ENCODE measurements at regions not wholly inside any gene's neighbourhood (a gene's known extent, or its start where the extent isn't known, plus 50 kb on each side); places are given as distances from the start of the nearest gene placed in this dataset.

DNA sequence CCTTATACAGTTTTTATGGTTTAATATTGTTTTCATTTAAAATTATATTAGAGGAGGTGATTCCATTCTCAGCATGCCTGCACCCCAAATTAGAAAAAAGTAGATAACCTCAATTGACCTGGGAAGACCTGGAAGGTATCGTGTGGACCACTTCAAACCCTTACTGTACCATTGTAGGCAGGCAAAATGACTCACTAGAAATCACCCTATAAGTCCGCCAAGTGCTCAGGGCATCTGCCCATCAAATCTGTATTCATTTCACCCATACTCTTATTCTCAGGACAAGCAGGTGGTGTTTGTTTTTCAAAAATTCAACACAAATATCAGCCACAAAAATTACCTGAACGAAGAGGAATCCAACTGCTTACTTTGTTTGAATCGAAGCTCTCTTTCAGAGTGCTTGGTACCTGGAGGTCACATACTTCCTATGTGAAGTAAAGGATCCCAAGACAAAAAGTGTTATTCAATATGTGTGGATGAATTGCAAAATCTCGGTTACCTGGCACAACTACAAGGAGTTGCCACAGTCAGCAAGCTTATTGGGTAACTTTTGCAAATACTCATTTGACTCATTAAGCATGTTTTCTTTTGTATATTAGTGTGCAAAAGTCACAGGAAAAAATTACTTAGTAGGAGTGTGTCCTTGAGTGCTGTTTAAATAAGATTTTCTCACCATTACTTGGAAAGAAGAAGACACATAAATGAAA is 216.2 kb downstream of the ENC1 start:
- DNase-seq (ENCODE audit: low read depth): no peak

DNA sequence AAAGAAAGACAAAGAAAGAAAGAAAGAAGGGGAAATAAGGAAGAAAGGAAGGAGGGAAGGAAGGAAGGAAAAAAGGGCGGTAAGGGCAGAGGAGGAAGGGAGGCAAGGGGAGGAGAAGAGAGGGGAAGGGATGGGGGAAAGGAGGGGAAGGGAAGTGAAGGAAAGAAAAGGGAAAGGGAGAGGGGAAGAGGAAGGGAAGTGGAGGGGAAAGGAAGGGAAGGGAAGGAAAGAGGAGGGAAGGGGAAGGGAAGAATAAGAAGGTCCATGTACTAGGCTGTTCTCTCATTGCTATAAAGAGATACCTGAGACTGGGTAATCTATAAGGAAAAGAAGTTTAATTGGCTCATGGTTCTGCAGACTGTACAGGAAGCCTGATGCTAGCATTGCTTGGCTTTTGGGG is 217.1 kb downstream of the ENC1 start:
- no peak for DNase-seq (ENCODE audit: low read depth)

DNA sequence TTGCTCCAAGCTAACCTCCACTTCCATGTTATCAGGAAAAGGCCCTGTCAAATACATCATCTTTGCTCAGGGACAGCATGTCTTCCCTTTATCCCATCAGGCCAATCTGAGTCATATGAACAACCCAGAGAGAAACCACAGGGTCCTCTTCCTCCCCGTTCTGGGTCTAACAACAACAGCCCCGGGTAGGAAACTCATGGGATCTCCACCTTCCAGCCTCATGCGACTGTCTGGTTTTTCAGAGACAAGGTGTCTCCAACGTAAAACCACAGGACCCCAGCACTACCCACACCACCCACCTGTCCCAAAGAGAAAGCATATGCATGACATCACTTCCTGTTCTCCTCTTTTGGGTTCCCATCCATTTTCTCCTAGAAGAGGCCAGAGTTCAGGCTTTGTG is 217.9 kb downstream of the ENC1 start:
- DNase-seq (ENCODE audit: low read depth): no peak

DNA sequence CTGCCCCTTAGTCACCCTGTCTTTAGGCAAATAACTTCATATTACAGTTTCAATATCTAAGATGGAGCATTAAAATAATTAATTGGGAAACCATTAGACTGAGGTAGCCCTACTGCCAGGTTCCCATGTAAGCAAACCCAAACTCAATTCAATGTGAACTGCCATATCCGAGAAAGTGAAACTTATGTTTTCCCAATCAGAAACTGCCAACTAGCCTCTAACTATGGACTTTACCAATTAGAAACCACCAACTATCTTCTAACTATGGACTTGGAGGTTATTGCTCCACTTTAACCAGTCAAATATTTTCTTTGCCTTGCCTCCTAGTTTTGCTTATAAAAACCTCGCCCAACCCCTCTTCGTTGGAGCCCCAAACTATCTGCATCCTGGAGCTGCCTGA is 218.5 kb downstream of the ENC1 start:
- DNase-seq (ENCODE audit: low read depth): no peak

DNA sequence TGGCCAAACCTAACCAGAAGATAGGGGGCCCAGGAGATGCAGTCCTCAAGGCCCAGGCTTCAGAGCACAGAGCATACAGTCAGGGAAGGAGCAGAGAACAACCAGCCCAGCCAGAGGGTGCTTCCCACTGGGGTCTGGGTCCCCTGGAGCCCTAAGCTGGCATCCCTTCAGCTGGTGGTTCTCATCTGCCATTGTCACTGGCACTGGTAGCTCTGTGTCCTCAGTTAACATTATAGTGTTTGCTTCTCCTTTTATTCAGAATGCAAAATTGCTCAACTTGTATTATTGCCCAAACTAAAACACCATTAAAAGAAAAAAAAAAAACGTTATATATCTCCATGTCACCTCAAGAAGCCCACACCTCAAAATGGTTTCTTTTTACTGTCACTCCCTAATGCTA is 219.2 kb downstream of the ENC1 start:
- DNase-seq (ENCODE audit: low read depth): no peak

DNA sequence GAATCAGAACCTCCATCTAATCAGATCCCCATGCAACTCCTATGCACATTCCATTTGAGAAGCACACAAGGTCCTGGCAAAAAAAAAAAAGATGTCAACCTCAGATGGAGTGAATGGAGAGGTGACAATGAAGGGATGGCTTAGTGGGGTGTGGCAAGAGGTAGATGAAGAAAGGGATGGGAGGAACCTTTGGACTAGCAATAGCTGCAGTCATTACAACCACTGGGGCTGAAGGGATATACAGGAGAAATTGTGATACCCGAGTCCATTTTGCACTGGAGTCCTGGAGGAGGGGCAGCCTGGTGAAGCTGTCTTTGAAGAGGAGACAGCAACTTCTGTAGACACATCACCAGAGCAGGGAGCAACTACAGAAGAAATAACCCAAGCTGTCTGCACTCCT is 219.6 kb downstream of the ENC1 start:
- no peak for DNase-seq (ENCODE audit: low read depth)

DNA sequence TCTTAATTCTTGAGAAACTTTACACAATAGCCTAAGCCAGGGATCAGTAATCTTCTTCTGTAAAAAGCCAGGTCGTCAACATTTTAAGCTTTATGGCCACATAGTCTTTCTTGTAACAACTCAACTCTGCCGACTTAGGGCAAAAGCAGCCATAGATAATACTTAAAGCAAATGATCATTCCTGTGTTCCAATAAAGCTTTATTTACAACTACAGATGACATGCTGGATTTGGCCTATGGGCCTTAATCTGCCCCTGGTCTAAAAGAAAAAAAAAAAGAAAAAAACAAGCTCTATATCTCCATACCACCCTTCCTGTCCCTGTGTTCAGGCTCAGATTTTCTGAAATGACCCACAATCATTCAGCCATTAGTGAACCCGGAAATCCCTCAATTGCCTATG is 220.3 kb downstream of the ENC1 start:
- no peak for DNase-seq (ENCODE audit: low read depth)

DNA sequence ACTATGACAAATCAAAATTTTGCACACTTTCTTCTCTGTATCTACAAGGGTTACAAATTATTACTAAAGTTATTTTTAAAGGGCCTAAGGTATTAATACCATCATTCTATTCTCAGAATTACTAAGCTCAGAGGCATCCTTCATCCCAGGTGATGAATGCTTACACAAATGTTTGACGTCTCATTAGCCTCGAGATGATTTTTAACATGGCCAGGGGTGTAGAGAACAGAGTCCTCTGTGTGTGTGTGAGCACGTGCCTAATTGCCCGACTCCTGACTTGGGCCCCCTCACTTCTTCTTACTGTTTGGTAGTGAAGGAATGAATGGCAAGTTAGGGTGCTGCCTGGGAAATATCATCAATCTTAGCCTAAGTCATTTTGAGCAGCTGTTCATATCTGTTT is 221.1 kb downstream of the ENC1 start:
- no peak for DNase-seq (ENCODE audit: low read depth)

DNA sequence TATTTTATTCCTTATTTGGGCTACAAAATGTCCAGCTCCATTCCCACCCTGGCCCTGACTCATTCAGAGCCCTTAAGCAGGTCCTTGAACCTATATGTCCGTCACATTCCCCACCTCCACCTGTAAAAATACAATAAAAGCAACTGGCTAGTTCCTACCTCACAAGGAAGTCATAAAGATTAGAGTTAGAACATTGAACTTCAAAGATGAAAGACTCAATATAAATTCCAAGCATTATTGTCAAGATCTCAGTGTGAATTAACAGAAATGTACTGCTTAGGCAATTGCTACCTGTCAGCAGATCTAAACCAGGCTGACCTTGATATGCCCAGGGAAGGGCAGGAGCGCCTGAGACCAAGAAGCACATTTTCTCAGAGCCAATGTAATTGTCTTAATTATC is 221.8 kb downstream of the ENC1 start:
- DNase-seq (ENCODE audit: low read depth): no peak

DNA sequence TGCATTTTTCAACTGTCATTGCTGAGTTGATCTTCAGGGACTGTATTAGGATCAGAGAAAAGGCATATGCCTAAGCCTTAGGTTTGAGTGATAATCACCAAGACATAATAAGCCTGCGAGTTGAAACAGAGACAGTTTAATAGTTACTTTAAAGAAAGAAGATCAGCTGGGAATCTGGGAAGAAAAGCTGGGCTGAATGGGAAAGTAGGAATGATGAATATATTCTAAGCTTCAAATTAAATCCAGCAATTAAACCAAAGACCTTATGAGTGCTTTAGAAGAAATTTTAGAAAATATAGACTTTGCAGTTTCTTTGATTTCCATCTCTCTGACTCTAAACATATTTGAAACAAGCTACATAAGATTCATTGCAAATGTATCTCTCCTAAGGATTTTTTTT is 222.3 kb downstream of the ENC1 start:
- DNase-seq (ENCODE audit: low read depth): no peak

DNA sequence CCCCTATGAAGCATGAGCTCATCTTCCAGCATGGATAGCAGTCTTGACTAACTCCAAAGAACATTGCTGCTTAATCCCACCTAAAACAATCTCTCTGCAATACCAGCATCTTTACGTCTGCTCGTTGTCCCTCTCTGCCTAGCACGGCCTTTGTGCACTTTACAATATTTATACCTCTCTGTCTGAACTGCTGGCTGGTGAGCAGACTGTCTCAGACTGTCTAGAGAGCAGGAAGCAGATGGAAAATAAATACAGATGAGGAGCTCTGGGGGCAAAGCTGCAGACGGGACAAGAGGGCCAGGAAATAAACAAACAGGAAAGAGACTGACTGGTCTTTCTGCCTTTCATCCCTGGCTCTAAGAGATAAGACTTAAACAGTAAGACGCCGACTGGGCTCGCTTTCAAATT is 224.8 kb downstream of the ENC1 start:
- no peak for DNase-seq (ENCODE audit: low read depth)

DNA sequence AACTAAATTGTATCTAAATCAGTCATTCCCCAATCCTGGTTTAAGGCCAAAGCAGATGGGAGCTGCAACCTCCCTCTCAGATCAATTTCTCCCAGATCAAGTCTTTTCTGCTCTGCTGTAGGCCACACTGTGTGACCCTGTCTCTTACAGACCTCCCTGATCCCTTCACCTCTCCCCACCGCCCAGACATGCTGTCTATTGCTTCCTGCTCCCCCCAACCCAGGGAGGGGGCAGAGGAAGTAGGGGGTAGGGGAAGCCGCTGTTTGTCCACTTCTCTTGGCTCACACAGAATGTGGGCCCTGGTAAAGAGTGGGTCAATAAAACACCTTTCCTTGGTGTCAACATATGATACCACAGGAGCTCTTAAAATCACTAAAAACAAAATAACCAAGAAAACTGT is 226.3 kb downstream of the ENC1 start:
- no peak for DNase-seq (ENCODE audit: low read depth)

DNA sequence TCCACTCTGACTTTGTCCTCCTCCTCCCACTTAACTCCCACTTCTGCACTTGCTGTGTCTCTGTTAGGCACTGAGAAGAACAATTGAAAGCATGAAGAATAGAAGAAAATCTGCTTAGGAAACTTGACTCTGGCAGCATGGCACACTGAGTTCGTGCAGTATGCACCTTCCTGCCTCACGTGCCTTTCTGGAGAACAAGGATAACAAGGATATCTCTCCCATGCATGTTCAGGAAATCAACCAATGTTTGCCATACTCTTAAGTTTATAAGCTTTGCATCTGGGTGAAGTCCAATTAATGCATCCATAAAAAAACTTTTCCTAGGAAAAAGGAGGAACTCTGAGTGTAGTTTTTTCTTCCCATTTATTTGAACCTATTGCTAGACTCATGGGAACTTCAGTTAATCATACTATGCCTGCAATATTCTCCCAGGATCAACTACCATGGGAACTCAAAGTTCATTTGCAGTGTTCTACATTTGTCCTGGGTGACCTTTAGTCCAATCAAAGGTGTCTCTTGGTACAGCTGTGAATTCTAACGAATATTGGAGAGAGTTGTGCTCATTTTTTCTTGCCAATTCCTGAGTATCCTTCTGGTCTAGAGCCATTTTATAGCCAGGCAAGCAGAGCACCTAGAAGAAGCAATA is 227.0 kb downstream of the ENC1 start:
- no peak for DNase-seq (ENCODE audit: low read depth)

DNA sequence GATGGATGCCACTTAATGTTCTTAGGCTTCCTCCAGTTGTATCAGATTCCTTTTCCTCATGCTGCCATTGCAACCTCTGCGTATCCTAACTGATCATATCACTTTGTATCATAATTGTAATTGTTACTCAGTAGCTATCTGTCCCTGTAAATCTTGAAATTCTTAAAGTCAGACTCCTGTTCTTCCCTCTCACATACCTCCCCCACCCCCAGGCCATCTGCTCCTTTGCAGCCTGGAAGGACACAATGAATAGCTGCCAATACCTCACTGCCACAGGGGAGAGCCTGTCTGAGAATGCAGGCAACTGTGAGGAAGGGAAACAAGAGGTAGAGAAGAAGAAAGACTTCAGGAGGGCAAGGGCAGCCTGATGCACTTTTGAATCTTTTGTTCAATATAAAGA is 228.5 kb downstream of the ENC1 start:
- no peak for DNase-seq (ENCODE audit: low read depth)

DNA sequence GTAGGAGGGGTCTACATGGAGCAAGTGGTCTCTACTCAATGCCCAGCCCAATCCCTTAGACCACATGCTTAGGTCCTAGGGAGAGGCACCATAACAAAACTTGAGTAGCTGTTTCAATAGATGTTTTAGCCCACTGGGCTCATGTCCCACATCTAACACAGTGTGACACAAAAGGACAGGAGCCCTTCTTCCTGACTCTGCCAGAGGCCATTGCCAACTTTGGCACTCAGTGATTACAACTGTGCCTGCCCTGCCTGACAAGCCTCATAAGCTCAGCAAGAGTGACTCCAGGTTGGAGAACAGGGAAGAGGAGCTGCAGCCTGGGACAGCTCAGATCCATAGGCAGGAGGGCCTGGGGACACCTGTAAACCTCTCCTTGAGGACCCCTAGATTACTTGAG is 230.8 kb downstream of the ENC1 start:
- no peak for DNase-seq (ENCODE audit: low read depth)

DNA sequence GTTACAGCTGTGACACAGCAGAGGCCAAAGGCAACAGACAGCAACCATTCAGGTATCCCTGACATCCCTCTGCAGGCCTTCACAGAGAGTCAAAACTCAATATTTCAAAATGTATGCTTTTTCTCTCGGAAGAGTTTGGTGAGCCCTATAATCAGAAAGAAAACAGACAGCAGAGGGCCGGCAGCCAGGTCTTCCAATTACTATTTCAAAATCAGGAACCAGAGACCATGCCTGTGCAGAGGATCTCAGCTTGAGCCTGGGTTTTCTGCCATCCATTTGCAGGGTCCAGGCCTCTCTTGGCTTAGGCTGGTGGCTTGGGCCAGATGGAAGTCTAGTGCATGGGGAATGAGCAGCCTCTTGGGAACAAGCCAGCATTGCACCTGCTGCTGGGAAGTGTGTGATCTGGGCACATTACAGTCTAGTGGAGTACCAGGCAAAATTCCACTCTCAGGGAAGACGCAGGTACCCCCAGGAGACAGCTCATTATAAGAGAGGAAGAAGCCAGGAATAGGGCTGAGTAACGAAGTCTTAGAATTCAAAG is 231.3 kb downstream of the ENC1 start:
- no peak for DNase-seq (ENCODE audit: low read depth)

DNA sequence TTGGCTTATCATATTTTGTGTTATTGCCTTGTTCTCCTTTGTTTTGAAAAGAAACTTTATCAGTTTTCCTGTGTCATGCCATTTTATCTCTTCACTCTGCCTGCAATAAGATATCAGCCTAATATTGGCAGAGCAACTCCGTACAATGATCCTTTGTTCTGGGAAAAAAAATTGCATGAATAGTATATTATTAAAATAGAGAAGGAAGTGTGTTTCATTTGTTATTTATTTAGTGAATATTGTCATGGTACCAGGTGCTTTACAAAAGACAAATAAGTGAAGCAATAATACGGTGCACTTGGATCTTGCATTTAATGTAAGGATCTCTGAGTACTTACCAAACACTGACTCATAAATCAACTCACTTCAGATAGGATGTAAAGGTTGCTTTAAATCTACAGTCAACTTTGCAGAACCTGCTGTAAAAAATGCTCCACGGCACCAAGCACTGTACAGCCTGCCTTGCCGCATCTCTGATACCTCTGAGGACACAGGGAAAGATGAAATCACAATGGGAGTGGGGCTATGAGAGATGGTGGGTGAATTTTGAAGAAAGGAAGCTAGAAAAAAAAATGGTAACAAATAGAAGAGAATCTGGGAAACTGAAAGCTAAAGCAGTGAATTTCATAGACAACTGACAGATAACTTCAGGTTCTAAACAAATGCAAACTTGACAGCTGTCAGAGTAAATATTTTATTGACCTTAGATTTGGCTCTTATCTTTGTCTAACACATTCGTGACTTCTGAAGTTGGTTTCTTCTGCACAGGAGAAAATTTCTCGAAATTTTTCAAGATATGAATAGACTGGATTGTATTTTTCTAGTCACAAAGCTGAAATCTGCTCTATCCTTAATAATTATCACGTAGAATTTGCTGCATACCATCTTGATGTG is 232.1 kb downstream of the ENC1 start:
- DNase-seq (ENCODE audit: low read depth): no peak

DNA sequence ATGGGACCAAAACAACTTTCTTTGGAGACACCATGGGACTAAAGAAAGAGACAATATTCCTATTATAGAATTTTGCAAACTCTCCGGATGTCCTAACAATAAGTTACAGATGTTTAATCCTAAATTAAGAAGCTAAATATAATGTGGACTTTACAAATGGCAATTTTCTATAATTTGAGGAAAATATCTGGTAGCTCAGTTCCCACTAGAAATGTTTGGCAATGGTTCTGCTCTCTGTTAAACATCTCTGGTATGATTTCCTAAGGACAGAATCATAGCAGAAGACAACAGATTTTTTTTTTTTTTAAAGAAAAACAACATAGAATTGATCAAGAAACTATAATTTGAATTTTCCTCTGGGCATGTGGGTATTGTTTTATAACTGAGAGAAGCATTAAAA is 232.8 kb downstream of the ENC1 start:
- DNase-seq (ENCODE audit: low read depth): no peak

DNA sequence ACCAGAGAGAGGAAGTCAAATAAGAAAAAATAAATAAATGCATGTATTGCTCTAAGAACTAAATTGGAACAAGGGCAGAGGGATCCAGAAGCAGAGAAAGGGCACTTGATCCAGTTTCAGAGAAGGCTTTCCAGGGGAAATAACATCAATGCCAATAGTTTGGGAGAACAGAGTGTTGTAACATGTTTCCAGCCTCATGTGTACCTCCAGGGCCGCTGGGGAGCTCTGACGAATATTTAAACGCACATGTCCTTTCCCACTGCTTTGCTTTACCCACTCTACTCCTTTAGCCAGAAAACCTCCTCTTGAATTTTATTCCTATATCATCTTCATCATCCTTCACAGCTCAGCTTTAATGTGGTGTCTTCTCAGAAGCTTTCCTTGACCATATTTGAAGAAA is 233.7 kb downstream of the ENC1 start:
- DNase-seq (ENCODE audit: low read depth): no peak

DNA sequence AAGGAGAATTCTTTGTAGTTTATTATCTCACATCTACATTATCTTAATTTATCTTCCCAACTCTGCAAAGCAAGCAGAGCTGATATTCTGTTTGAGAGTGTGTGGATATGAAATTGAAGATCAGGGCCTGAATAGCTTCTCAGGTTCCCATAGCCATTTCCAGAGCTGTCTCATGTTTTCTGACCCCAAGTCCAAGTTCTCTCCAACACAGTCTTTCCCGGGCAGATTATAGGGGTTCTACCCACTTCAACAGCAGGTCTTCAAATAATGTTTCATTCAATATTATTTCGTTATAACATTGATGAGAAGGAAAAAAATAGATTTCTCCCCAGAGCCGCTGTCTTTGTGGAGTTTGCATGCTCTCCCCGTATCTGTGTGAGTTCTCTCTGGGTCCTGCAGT is 234.9 kb downstream of the ENC1 start:
- no peak for DNase-seq (ENCODE audit: low read depth)

DNA sequence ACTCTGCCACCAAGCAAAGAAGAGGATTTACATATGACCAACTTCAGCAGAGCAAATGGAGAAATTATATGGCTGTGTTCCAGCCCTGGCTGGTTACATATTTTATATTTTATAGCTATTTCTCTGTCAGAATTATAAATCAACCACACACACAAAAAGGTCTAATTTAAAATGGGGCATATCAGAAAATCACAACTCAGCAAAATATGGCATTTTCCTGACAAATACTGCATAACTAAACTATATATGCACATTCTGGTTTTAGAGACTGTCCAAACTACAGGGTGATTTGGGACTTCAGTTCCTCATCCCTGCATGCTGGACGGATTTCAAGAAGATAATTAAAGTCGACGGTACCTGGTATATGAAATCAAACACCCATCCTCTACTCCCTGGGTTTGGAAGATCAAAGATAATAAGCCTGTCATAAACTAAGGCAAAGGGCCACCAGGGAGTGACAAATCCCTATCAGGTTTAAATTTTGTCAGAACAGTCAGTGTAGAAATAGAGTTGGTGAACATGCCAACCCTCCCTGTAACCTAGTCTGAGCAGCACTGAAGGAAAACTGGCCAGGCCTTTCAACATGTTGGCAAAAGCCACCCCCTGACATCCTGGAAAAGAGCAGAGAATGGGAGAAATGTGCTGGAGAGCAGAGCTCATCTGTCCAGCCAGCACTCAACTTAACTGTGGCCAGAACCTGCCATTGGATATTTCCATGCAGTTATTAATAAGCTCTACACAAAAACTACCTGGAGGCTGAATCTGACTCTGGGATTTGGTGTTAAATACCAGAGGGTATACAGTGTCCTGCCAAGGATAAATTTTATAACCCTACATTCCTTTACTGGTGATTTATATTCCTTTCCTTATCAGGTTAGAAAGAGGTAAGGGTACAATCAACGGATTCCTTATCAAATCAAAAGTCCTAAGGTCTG is 235.7 kb downstream of the ENC1 start:
- DNase-seq (ENCODE audit: low read depth): no peak

DNA sequence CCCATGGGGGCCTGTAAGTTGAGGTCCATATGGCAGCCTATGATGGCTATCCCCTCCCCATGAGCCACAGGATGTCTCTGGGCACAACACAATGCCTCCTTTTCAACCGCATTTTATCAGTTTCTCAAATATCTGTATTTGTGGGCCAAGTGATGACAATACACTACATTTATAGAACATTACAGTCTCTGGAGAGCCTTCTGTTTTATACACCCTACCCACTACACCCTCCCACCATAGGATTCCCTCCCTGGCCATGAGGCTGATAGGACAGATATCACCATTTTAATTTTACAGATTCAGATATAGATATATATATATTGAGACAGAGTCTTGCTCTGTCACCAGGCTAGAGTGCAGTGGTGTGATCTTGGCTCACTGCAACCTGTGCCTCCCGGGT is 236.8 kb downstream of the ENC1 start:
- DNase-seq (ENCODE audit: low read depth): no peak

All from stimulated activated CD8-positive, alpha-beta memory T cell treated with anti-CD3 and anti-CD28 coated beads, Interleukin-12 subunit alpha, Interleukin-12 subunit beta, amount 100 ng/mL, for 4 hours (primary cell).